Stimulated activated CD4-positive, alpha-beta T cell treated with anti-CD3 and anti-CD28 coated beads, TNF-alpha, amount 100 ng/mL, for 48 hours (primary cell): ENCODE measurements at regions not wholly inside any gene's neighbourhood (a gene's known extent, or its start where the extent isn't known, plus 50 kb on each side); places are given as distances from the start of the nearest gene placed in this dataset.
"Not testable (repeated sequence)": the region's sequence is repeated elsewhere in the genome, so short reads cannot be mapped to it uniquely, and the experiment has no call there.

Source experiments
- DNase-seq, 3 donors: peaks; one replicate each; pipeline ENCODE4 v3.0.0-alpha.2; 2020; ENCODE audit warnings: low read depth in 3 of 3

DNA sequence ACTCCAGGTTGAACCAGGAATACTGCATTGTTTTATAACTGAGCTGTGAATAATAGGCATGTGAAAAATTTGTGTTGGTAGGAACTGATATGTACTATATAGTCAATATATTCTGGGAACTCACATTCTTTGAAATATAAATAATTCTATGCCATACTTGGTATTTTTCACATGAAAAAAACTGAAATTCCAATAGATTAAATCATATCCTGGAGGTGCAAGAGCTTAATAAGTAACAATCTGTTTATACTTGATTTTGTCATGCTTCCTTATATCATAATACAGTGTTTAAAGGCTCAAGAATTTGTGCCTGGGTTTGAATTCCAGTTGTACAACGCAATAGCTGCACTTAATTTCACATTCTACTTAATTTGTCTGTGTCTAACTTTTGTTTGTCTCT, 387.0 kb downstream of the USP25 start:
- no peak for DNase-seq

GRCh38 chr21:16117331-16117730, 387.5 kb downstream of the USP25 start:
- DNase-seq: no peak

GRCh38 chr21:16117851-16118590, 388.2 kb downstream of the USP25 start:
- no peak for DNase-seq

DNA sequence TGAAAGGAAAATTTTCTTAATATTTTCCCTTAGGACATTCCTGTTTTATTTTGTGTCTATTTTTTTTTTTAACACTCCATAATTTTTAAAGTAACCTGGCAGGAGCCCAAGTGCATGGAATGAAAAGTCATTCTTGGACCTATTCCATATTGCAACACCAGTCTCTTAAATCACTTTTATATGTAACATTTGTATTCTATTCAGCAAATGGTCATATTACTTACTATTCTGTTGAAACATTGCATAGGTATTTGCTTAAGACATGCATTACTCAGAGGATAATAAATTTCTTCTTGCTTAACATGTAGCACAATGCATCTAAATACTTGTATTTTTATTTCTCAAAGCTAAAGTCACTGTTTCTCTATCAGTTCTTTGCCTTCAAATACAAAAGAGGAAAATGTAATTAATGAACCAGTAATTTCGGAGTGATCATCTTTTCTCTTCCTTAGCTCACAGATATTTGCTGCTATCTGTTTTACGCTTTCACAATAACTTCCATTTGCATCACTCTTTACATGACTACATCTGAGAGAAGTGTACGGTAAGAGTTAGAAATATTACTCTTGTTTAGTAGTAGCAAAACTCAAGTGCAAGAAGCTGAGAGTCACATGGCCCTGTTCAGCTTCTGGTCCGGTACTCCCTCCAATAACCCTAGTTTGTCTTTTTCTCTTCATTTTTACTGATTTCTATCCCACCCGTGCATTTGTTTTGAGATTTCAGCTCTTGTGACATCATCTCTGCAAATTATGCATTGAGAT, 394.8 kb downstream of the USP25 start:
- DNase-seq: no peak

DNA sequence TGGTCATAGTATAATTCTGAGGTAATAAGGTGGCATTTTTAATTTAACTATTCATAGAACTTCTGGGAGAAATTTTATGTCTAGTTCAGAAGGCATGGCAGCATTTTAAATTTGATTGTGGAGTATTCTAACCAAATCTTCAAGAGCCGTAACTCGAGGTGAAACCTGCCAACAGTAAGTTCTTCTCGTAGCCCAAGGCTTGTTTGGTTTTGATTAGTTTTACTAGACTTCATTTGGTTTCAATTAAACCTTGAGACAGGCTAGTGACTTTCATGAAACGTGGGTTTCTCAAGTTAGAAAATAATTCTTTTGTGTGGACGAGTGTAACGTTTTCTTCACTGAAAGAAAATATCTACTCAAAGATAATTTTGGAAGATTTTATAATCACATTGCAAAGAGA, 395.5 kb downstream of the USP25 start:
- no peak for DNase-seq

DNA sequence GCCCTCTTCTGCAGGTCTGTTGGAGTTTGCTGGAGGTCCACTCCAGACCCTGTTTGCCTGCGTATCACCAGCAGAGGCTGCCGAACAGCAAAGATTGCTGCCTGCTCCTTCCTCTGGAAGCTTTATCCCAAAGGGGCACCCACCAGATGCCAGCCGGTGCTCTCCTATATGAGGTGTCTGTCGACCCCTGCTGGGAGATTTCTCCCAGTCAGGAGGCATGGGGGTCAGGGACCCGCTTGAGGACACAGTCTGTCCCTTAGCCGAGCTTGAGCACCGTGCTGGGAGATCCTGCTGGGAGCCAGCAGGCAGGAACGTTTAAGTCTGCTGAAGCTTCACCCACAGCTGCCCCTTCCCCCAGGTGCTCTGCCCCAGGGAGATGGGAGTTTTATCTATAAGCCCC, 402.7 kb downstream of the USP25 start:
- DNase-seq: not testable (repeated sequence)

- DNase-seq: no peak
Measured at GRCh38 chr21:16133248-16133647, 403.5 kb downstream of the USP25 start.

DNA sequence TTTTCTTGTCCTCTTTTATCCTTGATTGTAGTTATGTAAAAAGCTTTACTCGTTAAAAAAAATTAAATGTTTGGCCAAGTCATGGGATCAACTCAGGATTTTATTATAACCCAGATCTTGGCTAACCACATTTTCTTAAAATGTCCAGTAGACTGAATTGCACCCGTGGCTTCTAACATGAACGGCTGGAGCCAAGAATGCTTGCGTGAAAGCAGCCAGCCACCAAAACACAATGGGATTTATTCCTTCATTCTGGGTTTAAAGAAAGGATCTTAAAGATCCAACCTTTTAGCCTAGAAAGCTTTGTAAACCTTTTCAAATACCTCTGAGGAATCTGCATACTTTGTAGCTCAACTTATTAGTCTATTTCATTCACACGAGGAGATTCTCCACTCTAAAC, 404.4 kb downstream of the USP25 start:
- no peak for DNase-seq

DNA sequence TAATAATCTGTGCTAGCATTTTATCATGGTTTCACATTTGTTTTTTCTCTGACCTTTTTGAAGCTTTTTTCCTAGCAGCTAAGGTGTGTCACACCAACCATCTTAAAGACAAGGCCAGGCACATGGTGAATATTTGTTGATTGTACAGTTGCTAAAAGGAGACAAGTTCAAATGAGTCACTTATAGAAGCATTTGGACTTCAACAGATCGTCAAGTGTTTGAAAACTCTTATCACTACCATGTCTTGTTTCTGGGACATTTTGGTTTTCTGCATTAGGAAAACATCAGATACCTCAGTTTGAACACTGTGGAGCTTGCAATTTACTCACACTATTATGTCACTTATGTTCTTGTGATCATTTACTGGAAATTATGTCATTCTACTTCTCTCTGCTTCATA, 407.3 kb downstream of the USP25 start:
- DNase-seq: no peak

DNA sequence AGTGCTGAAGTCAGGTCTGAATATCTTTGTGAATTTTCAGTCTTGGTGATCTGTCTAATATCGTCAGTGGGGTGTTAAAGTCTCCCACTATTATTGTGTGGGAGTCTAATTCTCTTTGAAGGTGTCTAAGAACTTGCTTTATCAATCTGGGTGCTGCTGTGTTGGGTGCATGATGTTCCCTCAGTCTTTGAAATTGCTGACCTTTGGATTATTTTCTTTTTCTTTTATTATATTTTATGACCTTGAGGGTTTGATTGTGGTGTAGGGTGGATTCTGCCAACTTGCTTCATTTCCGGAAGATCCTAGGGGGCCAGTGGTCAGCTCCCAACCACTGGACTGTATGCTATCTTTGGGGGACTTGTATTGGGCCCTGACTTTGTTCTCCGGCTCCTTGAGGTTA, 415.3 kb downstream of the USP25 start:
- DNase-seq: no peak

DNA sequence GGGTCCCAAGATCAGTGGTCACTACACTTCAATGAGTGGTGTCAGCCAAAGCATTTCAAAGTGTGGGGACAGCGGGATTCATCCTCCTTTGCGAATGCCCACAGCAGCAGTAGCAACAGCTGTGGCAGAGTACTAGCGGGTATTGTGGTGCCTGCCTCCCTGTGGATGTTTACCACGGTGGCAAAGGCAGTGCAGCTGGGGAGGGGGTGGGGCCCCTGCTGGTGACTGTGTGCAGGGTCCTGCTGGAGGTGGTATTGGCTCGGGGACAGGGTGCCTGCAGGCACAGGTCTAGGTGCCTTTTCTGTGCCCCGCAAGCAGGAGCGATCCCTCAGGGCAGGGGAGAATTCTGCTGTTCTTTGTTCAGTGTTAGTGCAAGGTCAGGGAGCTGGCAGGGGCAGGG, 415.7 kb downstream of the USP25 start:
- no peak for DNase-seq

DNA sequence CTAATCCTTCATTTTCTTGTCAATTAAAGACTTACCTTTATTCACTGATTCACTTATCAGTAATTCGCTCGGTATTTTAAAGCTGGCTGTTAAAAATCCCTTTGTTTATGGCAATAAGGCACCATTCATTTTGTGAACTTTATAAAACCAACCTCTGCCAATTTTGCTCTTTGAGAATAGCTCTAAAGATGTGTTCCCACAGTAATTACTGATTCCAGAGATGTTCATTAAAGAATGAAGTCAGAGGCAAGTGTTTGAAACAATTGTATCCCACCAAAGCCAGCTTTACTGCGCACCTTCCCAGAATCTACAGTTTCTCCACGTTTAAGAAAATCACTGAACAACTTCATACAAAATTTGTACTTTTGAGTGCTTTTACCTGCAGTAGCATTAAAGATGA, 424.5 kb downstream of the USP25 start:
- DNase-seq: no peak

- DNase-seq: no peak
Measured at GRCh38 chr21:16154951-16155635, 425.3 kb downstream of the USP25 start.

GRCh38 chr21:16156841-16157489, 427.2 kb downstream of the USP25 start:
- no peak for DNase-seq

GRCh38 chr21:16159213-16159970, 429.6 kb downstream of the USP25 start:
- DNase-seq: no peak

- DNase-seq: no peak
Measured at GRCh38 chr21:16159971-16160350, 430.2 kb downstream of the USP25 start.

DNA sequence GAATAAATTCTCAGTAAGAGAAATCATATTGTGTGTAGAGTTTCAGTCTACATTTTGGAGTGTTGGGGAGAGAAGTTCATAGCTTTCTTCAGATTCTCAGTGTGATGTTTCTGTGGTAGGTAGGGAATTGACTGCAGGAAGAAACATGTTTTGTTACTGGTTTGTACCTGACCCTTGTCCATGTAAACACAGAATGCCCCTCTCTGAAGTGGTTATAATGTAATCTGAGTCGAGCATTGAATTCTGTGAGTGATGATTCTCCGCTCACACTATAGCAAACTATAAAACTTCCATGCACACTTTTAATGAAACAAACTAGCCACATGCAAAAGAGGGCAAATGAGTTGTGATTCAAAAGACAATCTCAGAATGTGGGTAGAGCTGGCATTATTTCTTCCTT, 433.2 kb downstream of the USP25 start:
- no peak for DNase-seq

- no peak for DNase-seq
Measured at GRCh38 chr21:16169102-16169511, 439.3 kb downstream of the USP25 start.

DNA sequence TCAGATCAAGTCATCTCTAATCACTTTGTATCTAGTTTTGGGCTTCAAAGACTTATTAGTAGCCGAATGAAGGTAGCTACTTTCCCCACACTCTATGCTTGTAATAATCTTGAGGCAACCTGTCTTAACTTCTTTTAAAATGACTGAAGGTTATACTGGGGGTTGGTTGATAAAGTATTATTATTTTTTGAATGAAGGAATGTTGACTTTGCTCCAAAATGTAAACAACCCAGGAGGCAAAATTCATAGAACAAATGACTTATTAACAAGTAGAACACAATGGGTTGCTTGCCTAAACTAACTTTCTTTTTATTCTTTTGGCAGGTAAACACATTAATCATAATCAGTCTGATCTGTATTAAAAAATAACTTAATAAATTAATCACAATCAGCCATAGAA, 440.0 kb downstream of the USP25 start:
- DNase-seq: no peak

DNA sequence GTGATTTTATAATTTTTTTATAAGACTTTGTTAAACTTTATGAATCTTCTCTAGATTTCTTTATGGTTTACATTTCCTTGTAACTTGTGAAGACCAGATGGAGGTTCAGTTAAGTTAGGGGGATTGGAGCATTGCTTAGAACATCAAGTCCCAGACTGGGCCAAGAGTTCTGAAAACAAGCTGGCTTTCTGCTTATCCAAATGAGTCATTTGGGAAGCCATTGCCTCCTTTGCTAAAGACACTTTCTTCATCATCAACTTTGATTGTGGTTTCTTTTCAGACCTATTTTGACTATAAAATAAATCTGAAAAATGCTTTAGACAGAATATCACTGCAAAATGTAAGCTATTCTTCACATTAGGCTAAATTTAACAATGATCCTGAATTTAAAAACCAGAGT, 446.8 kb downstream of the USP25 start:
- DNase-seq: no peak

DNA sequence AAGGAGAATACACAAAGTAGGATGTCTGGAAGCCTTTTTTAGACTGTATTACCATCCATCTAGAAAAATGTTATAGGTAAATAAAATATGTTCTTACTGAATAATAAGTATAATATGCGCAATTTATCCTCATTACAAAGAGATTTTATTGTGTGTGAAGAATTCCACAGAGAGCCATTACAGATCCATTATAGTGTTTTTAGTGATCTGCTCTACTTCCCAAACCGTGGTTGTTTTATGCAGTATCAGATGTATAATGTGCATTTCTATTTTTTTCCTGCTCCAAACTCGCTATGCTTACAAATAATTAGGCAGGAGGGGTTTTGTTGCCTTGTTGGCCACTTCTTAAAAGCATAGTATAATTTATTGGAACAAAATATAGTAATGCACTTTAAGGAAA, 447.8 kb downstream of the USP25 start:
- no peak for DNase-seq

- no peak for DNase-seq
Measured at GRCh38 chr21:16179773-16180172, 450.0 kb downstream of the USP25 start.
